GM21381 (cell line): ENCODE measurements at regions not wholly inside any gene's neighbourhood (a gene's known extent, or its start where the extent isn't known, plus 50 kb on each side); places are given as distances from the start of the nearest gene placed in this dataset.
"Not testable (repeated sequence)": the region's sequence is repeated elsewhere in the genome, so short reads cannot be mapped to it uniquely, and the experiment has no call there.

ENCODE experiments used
- ATAC-seq: cut with Tn5 transposase; IDR thresholded peaks from one replicate; pipeline ENCODE4 v1.9.1; 2021; ENCODE audit warnings: mild to moderate bottlenecking, moderate library complexity; ENCODE audit not compliant: unreplicated experiment

- no peak for ATAC-seq
Measured at GRCh38 chr2:16774091-16774490, 108.5 kb upstream of the CYRIA start.

- ATAC-seq, result peak; percentile 68
Measured at GRCh38 chr2:16773080-16773713, 107.6 kb upstream of the CYRIA start.

GRCh38 chr2:16767789-16768476, 102.3 kb upstream of the CYRIA start:
- no peak for ATAC-seq

GRCh38 chr2:16765356-16765755, 99.7 kb upstream of the CYRIA start:
- no peak for ATAC-seq

GRCh38 chr2:16764487-16764886, 98.9 kb upstream of the CYRIA start:
- no peak for ATAC-seq

- no peak for ATAC-seq
Measured at GRCh38 chr2:16763493-16763899, 97.9 kb upstream of the CYRIA start.

GRCh38 chr2:16763056-16763455, 97.4 kb upstream of the CYRIA start:
- no peak for ATAC-seq

GRCh38 chr2:16760426-16760825, 94.8 kb upstream of the CYRIA start:
- no peak for ATAC-seq

GRCh38 chr2:16756831-16757644, 91.4 kb upstream of the CYRIA start:
- ATAC-seq, result peak; percentile 98

- no peak for ATAC-seq
Measured at GRCh38 chr2:16755442-16755841, 89.8 kb upstream of the CYRIA start.

- ATAC-seq, result not testable (repeated sequence)
Measured at GRCh38 chr2:16753025-16753424, 87.4 kb upstream of the CYRIA start.

GRCh38 chr2:16750925-16751214, 85.2 kb upstream of the CYRIA start:
- ATAC-seq, result not testable (repeated sequence)

GRCh38 chr2:16750175-16750924, 84.7 kb upstream of the CYRIA start:
- no peak for ATAC-seq

- not testable (repeated sequence) for ATAC-seq
Measured at GRCh38 chr2:16748511-16749266, 83.1 kb upstream of the CYRIA start.

- no peak for ATAC-seq
Measured at GRCh38 chr2:16747689-16748088, 82.1 kb upstream of the CYRIA start.

- no peak for ATAC-seq
Measured at GRCh38 chr2:16747257-16747656, 81.6 kb upstream of the CYRIA start.

- ATAC-seq, result no peak
Measured at GRCh38 chr2:16746833-16747232, 81.2 kb upstream of the CYRIA start.

- no peak for ATAC-seq
Measured at GRCh38 chr2:16746329-16746728, 80.7 kb upstream of the CYRIA start.

- ATAC-seq, result no peak
Measured at GRCh38 chr2:16745466-16745865, 79.8 kb upstream of the CYRIA start.

- no peak for ATAC-seq
Measured at GRCh38 chr2:16744521-16744920, 78.9 kb upstream of the CYRIA start.

GRCh38 chr2:16742026-16742425, 76.4 kb upstream of the CYRIA start:
- no peak for ATAC-seq
